Ovary (tissue), 7 donors: ENCODE measurements at regions not wholly inside any gene's neighbourhood (a gene's known extent, or its start where the extent isn't known, plus 50 kb on each side); places are given as distances from the start of the nearest gene placed in this dataset.

Source experiments
- DNase-seq, 5 donors: peaks; one replicate each; pipeline ENCODE4 v3.0.0-alpha.2; 2019 to 2020
- H3K27ac ChIP-seq, 2 donors: fragments of 200-600 bp; one replicate each; pipeline versions ENCODE4 v1.5.1 to v1.8.0; 2019 to 2022
- H3K27me3 ChIP-seq: fragments of 200-600 bp; one replicate; pipeline ENCODE4 v1.8.0; 2022
- H3K36me3 ChIP-seq: fragments of 200-600 bp; sonication (generic); one replicate; pipeline ENCODE4 v1.5.1; 2019
- H3K4me1 ChIP-seq: one replicate; pipeline ENCODE4 v1.8.1; 2013; ENCODE audit warnings: mild to moderate bottlenecking, moderate library complexity; ENCODE audit not compliant: insufficient read depth
- H3K4me3 ChIP-seq: fragments of 200-600 bp; sonication (generic); one replicate; pipeline ENCODE4 v1.5.1; 2017
- H3K9me3 ChIP-seq, 2 donors: fragments of 200-600 bp in 1 of 2; sonication (generic) in 1 of 2; one replicate each; pipeline versions ENCODE4 v1.5.1 to v1.8.1; 2013 to 2019; ENCODE audit warnings: mild to moderate bottlenecking in 1 of 2, moderate library complexity in 1 of 2
- EP300 ChIP-seq: sonication (generic); formaldehyde crosslinking; IDR thresholded peaks from one replicate; pipeline ENCODE4 v1.6.1; 2017; ENCODE audit warnings: antibody characterized with exemption
- POLR2A ChIP-seq: fragments of 450-650 bp; IDR thresholded peaks from one replicate; pipeline ENCODE4 v1.6.1; 2017; ENCODE audit warnings: antibody characterized with exemption, mild to moderate bottlenecking, moderate library complexity
- WGBS, 3 donors: extraction: QIAGEN DNeasy Blood & Tissue Kit in 1 of 3; methylation state at CpG; one replicate each; pipeline versions ENCODE4 v1.1.5 to v1.1.7; 2013 to 2017; 5-methylcytosine and 5-hydroxymethylcytosine counted together
- intact Hi-C, 4 donors: fragments of 100-400 bp; cut with DNase I; formaldehyde crosslinking; loops; one replicate each; pipeline versions ENCODE4 v1.11.0 to v1.15.1; 2022 to 2023
- TF ChIP-seq, protein P1 (sequence below), 3 donors: fragments of 450-650 bp in 2 of 3; fragments of 200-600 bp in 1 of 3; IDR thresholded peaks; one replicate each; pipeline versions ENCODE4 v1.5.1 to v1.8.0; 2016 to 2022; ENCODE audit warnings: antibody characterized with exemption in 3 of 3, mild to moderate bottlenecking in 1 of 3
- donor health status: DM: no; HTN: no; CAD: no; lungs with moderate emphysema.
- donor health status: DM: no; HTN: no; CAD: no.
- donor health status: Bipolar disorder and iron deficiency.
- donor health status: DM: no; HTN: no; CAD: no.
- donor health status: DM: yes; HTN: yes; CAD: no.

DNA sequence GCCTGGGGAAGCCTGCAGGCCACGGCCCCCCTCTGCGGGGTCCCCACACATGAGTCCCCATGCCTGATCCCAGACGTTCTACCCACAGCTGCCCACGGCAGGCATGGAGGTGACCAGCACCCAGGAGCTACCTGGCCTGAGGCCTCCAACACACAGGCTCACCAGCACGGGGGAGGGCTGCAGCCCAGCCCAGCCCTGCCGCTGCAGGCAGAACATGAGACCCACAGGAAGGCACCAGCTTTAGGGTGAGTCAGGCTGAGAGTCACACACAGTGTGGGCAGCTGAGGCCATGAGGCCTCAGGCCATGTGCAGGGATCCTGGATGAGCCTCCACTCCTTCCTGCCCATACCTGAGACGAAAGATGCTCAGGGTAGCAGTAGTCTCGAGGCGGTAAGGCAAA lies 121.1 kb downstream of the PSMG1 start:
- H3K4me1 ChIP-seq = no peaks in the 10 kb centered on the region
- no peak for TF ChIP-seq POLR2A
- TF ChIP-seq, protein P1, sequence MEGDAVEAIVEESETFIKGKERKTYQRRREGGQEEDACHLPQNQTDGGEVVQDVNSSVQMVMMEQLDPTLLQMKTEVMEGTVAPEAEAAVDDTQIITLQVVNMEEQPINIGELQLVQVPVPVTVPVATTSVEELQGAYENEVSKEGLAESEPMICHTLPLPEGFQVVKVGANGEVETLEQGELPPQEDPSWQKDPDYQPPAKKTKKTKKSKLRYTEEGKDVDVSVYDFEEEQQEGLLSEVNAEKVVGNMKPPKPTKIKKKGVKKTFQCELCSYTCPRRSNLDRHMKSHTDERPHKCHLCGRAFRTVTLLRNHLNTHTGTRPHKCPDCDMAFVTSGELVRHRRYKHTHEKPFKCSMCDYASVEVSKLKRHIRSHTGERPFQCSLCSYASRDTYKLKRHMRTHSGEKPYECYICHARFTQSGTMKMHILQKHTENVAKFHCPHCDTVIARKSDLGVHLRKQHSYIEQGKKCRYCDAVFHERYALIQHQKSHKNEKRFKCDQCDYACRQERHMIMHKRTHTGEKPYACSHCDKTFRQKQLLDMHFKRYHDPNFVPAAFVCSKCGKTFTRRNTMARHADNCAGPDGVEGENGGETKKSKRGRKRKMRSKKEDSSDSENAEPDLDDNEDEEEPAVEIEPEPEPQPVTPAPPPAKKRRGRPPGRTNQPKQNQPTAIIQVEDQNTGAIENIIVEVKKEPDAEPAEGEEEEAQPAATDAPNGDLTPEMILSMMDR (IDR thresholded peaks at IDR 0.05) = no peak
- TF ChIP-seq EP300 = no peak
- H3K9me3 ChIP-seq = no peaks in the 10 kb centered on the region
- no peaks in the 10 kb centered on the region for H3K36me3 ChIP-seq
- DNase-seq = no peak
- WGBS, 3 donors = 88 to 93% (median 89%) methylated on average over 8 to 9 of the region's 9 CpGs
- no peaks in the 10 kb centered on the region for H3K27me3 ChIP-seq
- intact Hi-C loops = no loop called here
- no peak overlapping the region for H3K4me3 ChIP-seq
- H3K27ac ChIP-seq = no peak overlapping the region

DNA sequence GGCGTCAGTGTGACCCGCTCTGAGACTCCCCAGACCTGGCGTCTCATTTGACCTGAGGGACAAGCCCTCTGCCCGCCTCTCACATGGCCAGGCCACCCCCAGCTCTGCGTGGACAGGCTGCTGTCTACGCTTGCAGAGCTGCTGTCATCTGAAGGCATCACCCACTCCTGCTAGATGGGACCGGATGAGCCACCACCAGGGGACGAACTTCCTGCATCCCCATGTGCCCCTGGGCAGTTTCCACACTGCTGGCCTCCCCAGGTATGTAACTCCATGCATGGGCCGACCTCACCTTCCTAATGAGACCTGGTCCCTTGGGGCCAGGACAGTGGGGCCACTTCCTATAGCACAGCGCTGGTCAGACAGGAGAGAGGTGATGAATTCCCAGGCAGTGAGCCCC lies 121.5 kb downstream of the PSMG1 start:
- H3K36me3 ChIP-seq = no peaks in the 10 kb centered on the region
- no peak for TF ChIP-seq EP300
- no peak for TF ChIP-seq POLR2A
- TF ChIP-seq, protein P1 (IDR thresholded peaks at IDR 0.05) = no peak
- no peaks in the 10 kb centered on the region for H3K9me3 ChIP-seq
- H3K4me1 ChIP-seq = no peaks in the 10 kb centered on the region
- no peaks in the 10 kb centered on the region for H3K27me3 ChIP-seq
- no peak overlapping the region for H3K27ac ChIP-seq
- no peak overlapping the region for H3K4me3 ChIP-seq
- WGBS, 3 donors = 93 to 96% (median 94%) methylated on average over 9 to 10 of the region's 10 CpGs
- DNase-seq = no peak
- intact Hi-C loops = no loop called here

DNA sequence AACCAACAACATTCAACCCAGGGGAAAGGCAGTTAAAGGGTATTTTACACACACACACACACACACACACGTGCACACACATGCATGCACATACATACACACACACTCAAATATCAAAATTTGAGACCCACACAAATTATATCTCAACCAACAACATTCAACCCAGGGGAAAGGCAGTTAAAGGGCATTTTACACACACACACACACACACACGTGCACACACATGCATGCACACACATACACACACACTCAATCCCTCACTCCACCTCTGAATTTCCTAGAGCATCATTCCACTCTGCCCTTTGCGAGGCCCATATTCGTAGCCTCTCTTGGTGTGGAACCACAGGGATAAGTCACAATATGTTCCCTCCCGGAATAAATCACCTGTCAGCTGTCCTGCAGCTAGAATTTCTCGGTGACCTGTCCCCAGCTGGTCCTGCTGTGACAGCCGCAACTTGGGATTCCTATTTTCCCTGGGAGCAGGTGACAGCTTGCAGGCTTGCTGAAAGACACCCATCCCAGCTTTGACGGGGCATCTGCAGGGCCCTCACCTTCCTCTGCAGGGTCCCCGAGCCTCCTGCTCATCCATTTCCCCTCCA lies 122.7 kb downstream of the PSMG1 start:
- H3K9me3 ChIP-seq = no peaks in the 10 kb centered on the region
- H3K27ac ChIP-seq = no peak overlapping the region
- no peaks in the 10 kb centered on the region for H3K4me1 ChIP-seq
- no peak for DNase-seq
- no peaks in the 10 kb centered on the region for H3K27me3 ChIP-seq
- intact Hi-C loops = no loop called here
- WGBS, 3 donors = 90 to 93% (median 91%) methylated on average over 9 of the region's 9 CpGs
- H3K36me3 ChIP-seq = no peaks in the 10 kb centered on the region
- TF ChIP-seq, protein P1 (IDR thresholded peaks at IDR 0.05) = no peak
- no peak for TF ChIP-seq POLR2A
- TF ChIP-seq EP300 = no peak
- H3K4me3 ChIP-seq = no peak overlapping the region

DNA sequence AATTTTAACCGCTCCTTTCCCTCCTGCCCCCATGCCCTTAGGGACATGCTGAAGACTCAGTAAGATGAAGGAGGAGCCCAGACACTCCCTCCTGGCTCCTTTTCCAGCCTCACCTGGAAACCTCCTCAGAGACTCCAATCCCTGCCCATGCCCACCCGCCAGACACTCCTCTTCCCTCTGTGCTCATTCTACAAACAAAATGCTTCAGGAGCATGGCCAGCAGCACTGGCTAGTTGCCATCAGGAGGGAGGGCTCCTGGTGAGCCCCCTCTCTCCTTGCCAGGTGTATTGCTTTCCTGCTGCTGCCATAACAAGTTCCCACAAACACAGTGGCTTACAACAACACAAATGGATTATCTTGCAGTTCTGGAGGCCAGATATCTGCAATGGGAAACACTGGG lies 126.1 kb downstream of the PSMG1 start:
- H3K4me3 ChIP-seq = no peak overlapping the region
- H3K9me3 ChIP-seq = no peaks in the 10 kb centered on the region
- no peak overlapping the region for H3K27ac ChIP-seq
- H3K36me3 ChIP-seq = no peaks in the 10 kb centered on the region
- intact Hi-C loops = no loop called here
- H3K27me3 ChIP-seq = no peaks in the 10 kb centered on the region
- DNase-seq = no peak
- no peaks in the 10 kb centered on the region for H3K4me1 ChIP-seq
- TF ChIP-seq EP300 = no peak
- TF ChIP-seq POLR2A = no peak
- TF ChIP-seq, protein P1 (IDR thresholded peaks at IDR 0.05) = no peak
- WGBS, 3 donors = 53 to 78% (median 55%) methylated on average over 2 of the region's 2 CpGs
